A549 (cell line): ENCODE measurements at regions not wholly inside any gene's neighbourhood (a gene's known extent, or its start where the extent isn't known, plus 50 kb on each side); places are given as distances from the start of the nearest gene placed in this dataset.

ENCODE experiments used
- CHD4 ChIP-seq: fragments of 200-600 bp; sonication (generic); IDR thresholded peaks from 2 replicates; pipeline ENCODE4 v1.6.1; 2016; ENCODE audit warnings: antibody characterized with exemption, mild to moderate bottlenecking, borderline replicate concordance
- CTCF ChIP-seq: fragments of >200 bp; sonication (Bioruptor Twin); formaldehyde crosslinking; IDR thresholded peaks from 3 replicates; pipeline ENCODE4 v1.5.1; 2016
- ELK1 ChIP-seq: fragments of 150-350 bp; IDR thresholded peaks from 2 replicates; pipeline ENCODE4 v1.6.1; 2014; ENCODE audit warnings: low read depth, mild to moderate bottlenecking, low read length
- ESRRA ChIP-seq: fragments of 150-350 bp; IDR thresholded peaks from 2 replicates; pipeline ENCODE4 v1.6.1; 2014; ENCODE audit warnings: mild to moderate bottlenecking, low read length, borderline replicate concordance
- FOSL2 ChIP-seq, 2 experiments: fragments of 450-650 bp in 1 of 2; fragments of >200 bp in 1 of 2; sonication (Bioruptor Twin) in 1 of 2; formaldehyde crosslinking; IDR thresholded peaks; 2 replicates each; pipeline versions ENCODE4 v1.5.0 to v1.6.1; 2016 to 2020; ENCODE audit warnings: mild to moderate bottlenecking in 1 of 2, moderate library complexity in 1 of 2
- JUN ChIP-seq, 2 experiments: fragments of >200 bp; sonication (Bioruptor Twin); formaldehyde crosslinking; IDR thresholded peaks; 2 replicates in 1 of 2; 3 replicates in 1 of 2; pipeline ENCODE4 v1.6.1; 2016 to 2017
- MAX ChIP-seq: IDR thresholded peaks from 2 replicates; pipeline ENCODE4 v1.6.1; 2012
- POLR2A ChIP-seq: IDR thresholded peaks from 2 replicates; pipeline ENCODE4 v1.6.1; 2012; ENCODE audit warnings: mild to moderate bottlenecking, low read length
- RARB ChIP-seq: fragments of 250-450 bp; sonication (Bioruptor Pico); IDR thresholded peaks from 2 replicates; pipeline ENCODE4 v1.8.0; 2021; ENCODE audit warnings: mild to moderate bottlenecking, moderate library complexity
- RFX5 ChIP-seq: fragments of 450-650 bp; IDR thresholded peaks from 2 replicates; pipeline ENCODE4 v1.7.1; 2014; ENCODE audit warnings: antibody characterized with exemption, mild to moderate bottlenecking, moderate library complexity
- SREBF2 ChIP-seq: fragments of 450-650 bp; IDR thresholded peaks from 2 replicates; pipeline ENCODE4 v1.6.1; 2014; ENCODE audit warnings: mild to moderate bottlenecking, moderate library complexity
- ZFP36 ChIP-seq: fragments of 450-650 bp; IDR thresholded peaks from 2 replicates; pipeline ENCODE4 v1.6.1; 2014; ENCODE audit warnings: borderline replicate concordance; ENCODE audit not compliant: partially characterized antibody

GRCh38 chr5:89090037-89090436 lies 207.1 kb upstream of the MEF2C start:
- TF ChIP-seq ELK1 (no peak), CTCF (no peak), MAX (no peak), FOSL2 (IDR thresholded peaks at IDR 0.05) (no peak), FOSL2 (CRISPR knock-in tag; IDR thresholded peaks at IDR 0.05) (no peak), JUN (IDR thresholded peaks at IDR 0.05) (no peak), RARB (CRISPR knock-in tag) (no peak), ZFP36 (no peak), RFX5 (no peak), ESRRA (no peak), CHD4 (no peak), SREBF2 (no peak), POLR2A (no peak)
